Thoracic aorta (tissue), 2 donors: ENCODE measurements at regions not wholly inside any gene's neighbourhood (a gene's known extent, or its start where the extent isn't known, plus 50 kb on each side); places are given as distances from the start of the nearest gene placed in this dataset.
A peak's percentile ranks its signal among the peaks of the same experiment; 100 is the strongest.
"Not testable (repeated sequence)": the region's sequence is repeated elsewhere in the genome, so short reads cannot be mapped to it uniquely, and the experiment has no call there.

Experiments
- ATAC-seq: fragments of 150-250 bp; one replicate; pipeline ENCODE4 v1.8.0; 2017; ENCODE audit warnings: low read depth; ENCODE audit not compliant: insufficient number of reproducible peaks, low FRiP score
- DNase-seq: peaks from one replicate; pipeline ENCODE4 v3.0.0-alpha.2; 2020; ENCODE audit warnings: low spot score
- H3K27ac ChIP-seq, 2 donors: fragments of 200-600 bp; sonication (generic); 1 replicate in 1 of 2; 2 replicates in 1 of 2; pipeline ENCODE4 v1.5.1; 2016; ENCODE audit warnings: mild to moderate bottlenecking in 2 of 2, moderate library complexity in 2 of 2
- H3K27me3 ChIP-seq: fragments of 200-600 bp; sonication (generic); replicated peaks from 2 replicates; pipeline ENCODE4 v1.6.0; 2016; ENCODE audit warnings: mild to moderate bottlenecking; ENCODE audit not compliant: insufficient read depth
- H3K36me3 ChIP-seq: fragments of 200-600 bp; sonication (generic); one replicate; pipeline ENCODE4 v1.5.1; 2016
- H3K4me1 ChIP-seq, 2 donors: fragments of 200-600 bp; sonication (generic); 1 replicate in 1 of 2; 2 replicates in 1 of 2; pipeline versions ENCODE4 v1.5.1 to v1.6.0; 2016; ENCODE audit warnings: low read depth in 2 of 2, mild to moderate bottlenecking in 1 of 2; ENCODE audit not compliant: control insufficient read depth in 1 of 2
- H3K4me3 ChIP-seq: fragments of 200-600 bp; sonication (generic); 2 replicates; pipeline ENCODE4 v1.5.1; 2016; ENCODE audit warnings: mild to moderate bottlenecking
- H3K9me3 ChIP-seq: fragments of 200-600 bp; sonication (generic); 2 replicates; pipeline ENCODE4 v1.5.1; 2016
- TF ChIP-seq, protein P1 (sequence below): fragments of 200-600 bp; sonication (generic); IDR thresholded peaks from one replicate; pipeline ENCODE4 v1.5.1; 2019; ENCODE audit warnings: antibody characterized with exemption

DNA sequence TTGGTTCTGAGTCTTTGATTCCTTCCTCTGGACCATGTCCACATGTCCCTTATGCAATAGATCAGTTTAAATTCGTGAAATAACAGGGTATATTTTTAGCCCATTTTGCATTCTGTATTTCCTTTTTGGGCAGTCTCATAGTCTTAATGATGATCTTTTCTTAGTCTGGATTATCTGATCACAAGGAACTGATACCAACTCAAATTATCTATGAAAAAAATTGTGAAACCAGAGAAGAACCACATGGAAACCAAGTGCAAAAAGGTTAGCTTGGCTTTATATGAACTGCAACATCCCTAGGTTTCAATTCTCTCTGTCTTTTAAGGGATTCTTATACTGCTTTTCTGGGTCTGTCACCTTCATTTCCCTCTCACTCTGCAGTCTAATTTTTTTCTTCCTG lies 608.6 kb upstream of the AADAT start:
- Histone ChIP-seq H3K4me1 (peaks cover 3 to 13% of the 10 kb centered on the region in 2 donors), H3K27me3 (no peaks in the 10 kb centered on the region), H3K27ac (peak overlapping the region in 1 of 2 donors; percentile 25), H3K9me3 (no peaks in the 10 kb centered on the region), H3K4me3 (peak overlapping the region; percentile 6), H3K36me3 (no peaks in the 10 kb centered on the region)
- TF ChIP-seq, protein P1, sequence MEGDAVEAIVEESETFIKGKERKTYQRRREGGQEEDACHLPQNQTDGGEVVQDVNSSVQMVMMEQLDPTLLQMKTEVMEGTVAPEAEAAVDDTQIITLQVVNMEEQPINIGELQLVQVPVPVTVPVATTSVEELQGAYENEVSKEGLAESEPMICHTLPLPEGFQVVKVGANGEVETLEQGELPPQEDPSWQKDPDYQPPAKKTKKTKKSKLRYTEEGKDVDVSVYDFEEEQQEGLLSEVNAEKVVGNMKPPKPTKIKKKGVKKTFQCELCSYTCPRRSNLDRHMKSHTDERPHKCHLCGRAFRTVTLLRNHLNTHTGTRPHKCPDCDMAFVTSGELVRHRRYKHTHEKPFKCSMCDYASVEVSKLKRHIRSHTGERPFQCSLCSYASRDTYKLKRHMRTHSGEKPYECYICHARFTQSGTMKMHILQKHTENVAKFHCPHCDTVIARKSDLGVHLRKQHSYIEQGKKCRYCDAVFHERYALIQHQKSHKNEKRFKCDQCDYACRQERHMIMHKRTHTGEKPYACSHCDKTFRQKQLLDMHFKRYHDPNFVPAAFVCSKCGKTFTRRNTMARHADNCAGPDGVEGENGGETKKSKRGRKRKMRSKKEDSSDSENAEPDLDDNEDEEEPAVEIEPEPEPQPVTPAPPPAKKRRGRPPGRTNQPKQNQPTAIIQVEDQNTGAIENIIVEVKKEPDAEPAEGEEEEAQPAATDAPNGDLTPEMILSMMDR = no peak
- DNase-seq (no peak), ATAC-seq (no peak)

DNA sequence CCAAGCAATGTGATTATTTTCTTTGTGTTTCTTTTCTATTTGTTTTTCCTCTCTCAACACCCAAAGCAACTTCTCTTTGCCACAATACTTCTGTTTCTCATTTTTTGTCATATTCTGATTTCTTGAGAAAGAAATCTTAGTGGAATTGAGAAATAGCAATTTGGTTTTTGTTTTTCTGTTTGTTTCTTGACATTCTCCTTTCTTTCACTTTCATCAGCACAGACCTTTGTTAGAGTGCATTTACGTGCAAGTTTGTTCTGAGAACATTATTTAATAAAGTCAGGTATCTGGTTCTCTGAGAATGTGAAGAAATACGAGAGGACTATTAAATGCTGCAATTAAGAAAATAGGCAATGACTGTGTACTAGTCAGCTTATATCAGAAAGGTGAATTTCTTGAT lies 608.1 kb upstream of the AADAT start:
- no peak for DNase-seq
- H3K36me3 ChIP-seq = no peaks in the 10 kb centered on the region
- H3K9me3 ChIP-seq = no peaks in the 10 kb centered on the region
- no peak for ATAC-seq
- H3K4me1 ChIP-seq = peaks cover 3 to 13% of the 10 kb centered on the region in 2 donors
- H3K4me3 ChIP-seq = peak overlapping the region; percentile 6
- H3K27ac ChIP-seq = peak overlapping the region in 1 of 2 donors; percentile 25
- TF ChIP-seq, protein P1 = no peak
- H3K27me3 ChIP-seq = no peaks in the 10 kb centered on the region

DNA sequence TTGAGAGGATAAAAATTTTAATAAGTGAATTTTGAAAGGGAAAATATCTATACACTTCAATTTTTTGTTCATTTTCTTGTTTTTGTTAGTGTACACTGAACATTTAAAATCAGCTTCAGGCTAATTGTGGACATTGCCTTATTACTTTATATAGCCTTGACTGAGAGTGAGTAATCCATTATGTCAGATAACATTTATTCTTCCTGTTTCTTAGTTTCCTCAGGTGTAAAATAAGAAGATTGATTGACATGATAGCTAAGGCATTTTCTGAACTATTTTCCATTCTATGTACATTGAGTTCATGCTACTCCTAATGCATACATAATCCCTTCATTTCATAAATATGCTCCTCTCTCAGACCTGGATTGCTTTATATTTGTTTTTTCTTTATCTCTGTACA lies 607.3 kb upstream of the AADAT start:
- no peak for ATAC-seq
- H3K27me3 ChIP-seq = no peaks in the 10 kb centered on the region

DNA sequence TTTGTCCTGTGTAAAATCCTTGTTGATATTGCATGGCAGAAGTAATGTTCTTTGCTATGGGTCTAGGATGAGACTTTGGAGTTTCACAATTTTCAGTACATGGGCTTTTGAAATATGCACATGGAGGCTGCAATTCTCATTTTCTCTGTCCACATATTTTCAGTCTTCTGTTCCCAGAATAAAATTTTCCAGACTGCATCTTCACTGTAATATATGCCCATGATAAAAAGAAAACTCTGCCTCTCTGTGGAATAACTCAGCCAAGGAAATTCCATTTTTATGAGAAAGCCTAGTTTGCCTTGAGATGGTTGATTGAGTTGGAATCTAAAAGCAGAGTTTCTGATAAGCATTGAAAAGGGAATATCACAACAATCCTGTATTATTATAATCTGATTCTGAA lies 601.4 kb upstream of the AADAT start:
- no peaks in the 10 kb centered on the region for H3K9me3 ChIP-seq
- H3K27me3 ChIP-seq = no peaks in the 10 kb centered on the region
- peaks cover 0 to 5% of the 10 kb centered on the region in 2 donors for H3K4me1 ChIP-seq
- no peaks in the 10 kb centered on the region for H3K36me3 ChIP-seq
- H3K4me3 ChIP-seq = no peak overlapping the region
- ATAC-seq = no peak
- TF ChIP-seq, protein P1 = no peak
- no peak for DNase-seq
- H3K27ac ChIP-seq = no peak overlapping the region

More for the DNA sequence above, 607.3 kb upstream of the AADAT start:
- Histone ChIP-seq H3K36me3 (no peaks in the 10 kb centered on the region), H3K27ac (peak overlapping the region in 1 of 2 donors; percentile 25), H3K4me3 (no peak overlapping the region), H3K4me1 (peaks cover 3 to 13% of the 10 kb centered on the region in 2 donors), H3K9me3 (no peaks in the 10 kb centered on the region)
- DNase-seq = no peak
- TF ChIP-seq, protein P1 = no peak

DNA sequence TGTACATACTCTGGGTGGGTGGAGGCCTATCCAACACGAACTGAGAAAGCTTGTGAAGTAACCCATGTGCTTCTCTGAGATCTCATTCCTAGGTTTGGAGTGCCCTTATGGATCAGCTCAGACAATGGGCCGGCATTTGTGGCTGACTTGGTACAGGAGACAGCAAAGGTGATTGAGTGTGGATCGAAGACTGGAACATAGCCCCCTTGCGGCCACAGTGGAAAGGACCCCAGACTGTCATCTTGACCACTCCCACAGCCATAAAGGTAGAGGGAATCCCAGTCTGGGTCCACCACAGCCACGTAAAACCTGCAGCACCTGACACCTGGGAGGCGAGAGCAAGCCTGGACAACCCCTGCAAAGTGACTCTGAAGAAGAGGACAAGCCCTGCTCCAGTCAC lies 598.0 kb upstream of the AADAT start:
- Histone ChIP-seq H3K4me3 (no peak overlapping the region), H3K4me1 (peaks cover 0 to 5% of the 10 kb centered on the region in 2 donors), H3K9me3 (no peaks in the 10 kb centered on the region), H3K27ac (no peak overlapping the region), H3K36me3 (no peaks in the 10 kb centered on the region), H3K27me3 (no peaks in the 10 kb centered on the region)
- ATAC-seq = no peak
- TF ChIP-seq, protein P1 = no peak
- DNase-seq = no peak

DNA sequence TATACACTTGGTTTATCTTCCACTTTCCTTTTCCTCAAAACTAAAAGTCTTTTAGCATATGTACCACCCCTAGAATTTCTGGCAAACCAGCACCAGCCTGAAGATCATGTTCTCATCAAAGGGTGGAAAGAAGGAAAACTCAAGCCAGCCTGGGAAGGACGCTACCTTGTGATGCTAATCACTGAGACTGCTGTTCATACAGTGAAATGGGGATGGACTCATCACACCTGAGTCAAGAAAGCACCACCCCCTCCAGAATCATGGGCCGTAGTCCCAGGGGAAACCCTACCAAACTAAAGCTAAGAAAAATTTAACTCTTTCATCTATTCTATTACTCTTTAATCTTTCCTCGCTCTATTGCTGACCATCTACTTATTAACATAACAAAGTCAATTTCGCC lies 595.9 kb upstream of the AADAT start:
- H3K27ac ChIP-seq, DNase-seq, ATAC-seq, H3K9me3 ChIP-seq, H3K36me3 ChIP-seq, H3K4me3 ChIP-seq, H3K27me3 ChIP-seq, H3K4me1 ChIP-seq: not testable (repeated sequence)
